Kidney epithelial cell (primary cell): ENCODE measurements at regions not wholly inside any gene's neighbourhood (a gene's known extent, or its start where the extent isn't known, plus 50 kb on each side); places are given as distances from the start of the nearest gene placed in this dataset.
"Not testable (repeated sequence)": the region's sequence is repeated elsewhere in the genome, so short reads cannot be mapped to it uniquely, and the experiment has no call there.

ENCODE experiments used
- DNase-seq: peaks from one replicate; pipeline ENCODE4 v3.0.0-alpha.2; 2010; ENCODE audit warnings: low read depth
- H3K27me3 ChIP-seq: 2 replicates; pipeline ENCODE4 v1.6.0; 2011; ENCODE audit warnings: low read length; ENCODE audit not compliant: control insufficient read depth, insufficient read depth
- H3K36me3 ChIP-seq: 2 replicates; pipeline ENCODE4 v1.5.1; 2011; ENCODE audit warnings: low read length; ENCODE audit not compliant: control insufficient read depth, insufficient read depth
- H3K4me3 ChIP-seq: 2 replicates; pipeline ENCODE4 v1.5.1; 2011; ENCODE audit warnings: low read depth, mild to moderate bottlenecking, control low read depth, low read length
- TF ChIP-seq, protein P1 (sequence below): IDR thresholded peaks from 2 replicates; pipeline ENCODE4 v1.5.1; 2011; ENCODE audit warnings: mild to moderate bottlenecking, moderate library complexity, low read length, control low read depth, inconsistent platforms; ENCODE audit not compliant: insufficient read depth, poor library complexity, severe bottlenecking

DNA sequence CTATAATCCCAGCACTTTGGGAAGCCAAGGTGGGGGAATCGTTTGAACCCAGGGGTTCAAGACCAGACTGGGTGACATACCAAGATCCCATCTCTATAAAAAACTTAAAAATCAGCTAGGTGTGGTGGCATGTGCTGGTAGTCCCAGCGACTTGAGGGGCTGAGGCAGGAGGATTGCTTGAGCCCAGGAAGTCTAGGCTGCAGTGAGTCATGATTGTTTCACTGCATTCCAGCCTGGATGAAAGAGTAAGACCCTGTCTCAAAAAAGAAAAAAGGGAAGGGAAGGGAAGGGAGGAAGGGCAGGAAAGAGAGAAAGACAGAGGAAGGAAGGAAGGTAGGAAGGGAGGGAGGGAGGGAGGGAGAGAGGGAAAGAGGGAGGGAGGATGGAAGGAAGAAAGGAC, 133.7 kb upstream of the LRRN1 start:
- H3K4me3 ChIP-seq: no peak overlapping the region
- TF ChIP-seq, protein P1, sequence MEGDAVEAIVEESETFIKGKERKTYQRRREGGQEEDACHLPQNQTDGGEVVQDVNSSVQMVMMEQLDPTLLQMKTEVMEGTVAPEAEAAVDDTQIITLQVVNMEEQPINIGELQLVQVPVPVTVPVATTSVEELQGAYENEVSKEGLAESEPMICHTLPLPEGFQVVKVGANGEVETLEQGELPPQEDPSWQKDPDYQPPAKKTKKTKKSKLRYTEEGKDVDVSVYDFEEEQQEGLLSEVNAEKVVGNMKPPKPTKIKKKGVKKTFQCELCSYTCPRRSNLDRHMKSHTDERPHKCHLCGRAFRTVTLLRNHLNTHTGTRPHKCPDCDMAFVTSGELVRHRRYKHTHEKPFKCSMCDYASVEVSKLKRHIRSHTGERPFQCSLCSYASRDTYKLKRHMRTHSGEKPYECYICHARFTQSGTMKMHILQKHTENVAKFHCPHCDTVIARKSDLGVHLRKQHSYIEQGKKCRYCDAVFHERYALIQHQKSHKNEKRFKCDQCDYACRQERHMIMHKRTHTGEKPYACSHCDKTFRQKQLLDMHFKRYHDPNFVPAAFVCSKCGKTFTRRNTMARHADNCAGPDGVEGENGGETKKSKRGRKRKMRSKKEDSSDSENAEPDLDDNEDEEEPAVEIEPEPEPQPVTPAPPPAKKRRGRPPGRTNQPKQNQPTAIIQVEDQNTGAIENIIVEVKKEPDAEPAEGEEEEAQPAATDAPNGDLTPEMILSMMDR: no peak
- H3K27me3 ChIP-seq: no peaks in the 10 kb centered on the region
- no peaks in the 10 kb centered on the region for H3K36me3 ChIP-seq
- peak; percentile 53 for DNase-seq

GRCh38 chr3:3664935-3665334, 134.3 kb upstream of the LRRN1 start:
- Histone ChIP-seq H3K27me3 (no peaks in the 10 kb centered on the region), H3K4me3 (no peak overlapping the region), H3K36me3 (no peaks in the 10 kb centered on the region)
- TF ChIP-seq, protein P1: no peak
- peak; percentile 23 for DNase-seq

GRCh38 chr3:3662610-3663009, 136.6 kb upstream of the LRRN1 start:
- TF ChIP-seq, protein P1: no peak
- Histone ChIP-seq H3K4me3 (no peak overlapping the region), H3K27me3 (no peaks in the 10 kb centered on the region), H3K36me3 (no peaks in the 10 kb centered on the region)
- DNase-seq: no peak

DNA sequence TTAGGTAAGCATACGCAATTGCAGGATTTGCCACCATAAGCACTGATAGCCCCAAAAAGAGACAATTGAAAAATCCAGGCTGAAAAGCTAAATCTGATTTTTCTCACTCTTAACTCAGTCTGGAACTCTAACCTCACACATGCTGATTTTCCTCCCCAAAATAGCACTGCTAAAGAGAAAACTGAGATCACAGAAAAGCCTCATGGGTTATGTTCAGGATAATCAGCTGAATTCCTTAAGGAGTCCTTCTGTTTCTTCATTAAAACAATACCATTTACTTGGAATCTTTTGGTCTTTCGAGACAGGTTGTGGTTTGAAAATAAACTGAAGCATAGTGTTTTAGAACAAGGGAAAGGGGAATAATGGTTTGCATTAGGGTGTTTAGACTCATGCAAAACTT, 144.3 kb upstream of the LRRN1 start:
- DNase-seq: no peak
- H3K27me3 ChIP-seq: no peaks in the 10 kb centered on the region
- H3K36me3 ChIP-seq: no peaks in the 10 kb centered on the region
- TF ChIP-seq, protein P1: no peak
- H3K4me3 ChIP-seq: no peak overlapping the region

DNA sequence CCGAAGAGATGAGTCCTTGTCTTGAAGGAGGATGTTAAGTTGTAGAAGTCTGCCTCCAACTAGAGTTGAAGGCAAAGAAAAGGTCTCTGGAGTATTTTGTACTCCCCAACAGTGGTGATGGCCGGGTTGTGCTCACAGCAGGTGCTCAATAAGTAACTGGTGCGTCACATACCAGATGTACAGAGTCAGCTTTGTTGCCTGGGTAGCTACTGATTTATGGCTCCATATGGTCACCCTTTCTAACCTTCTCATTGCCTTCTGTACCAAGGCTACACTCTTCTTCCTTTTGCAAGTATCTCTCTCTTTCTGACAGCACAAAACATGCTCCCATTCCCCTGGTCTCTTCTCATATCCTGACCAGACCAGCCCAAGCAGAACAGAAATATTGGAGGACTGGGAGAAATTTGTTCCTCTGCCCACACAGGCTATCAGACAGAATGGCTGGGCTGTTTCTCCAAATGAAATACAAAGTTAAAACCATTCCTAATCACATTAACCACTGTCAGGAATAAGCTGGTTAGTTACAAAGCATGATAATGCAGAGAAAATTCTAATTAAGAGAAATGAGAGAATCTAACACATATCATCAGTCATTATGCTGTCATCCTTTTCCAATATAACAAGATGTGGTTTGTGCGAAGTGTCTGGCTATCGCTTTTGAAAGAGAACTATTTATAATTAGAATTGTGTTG, 150.1 kb upstream of the LRRN1 start:
- no peak for DNase-seq
- no peaks in the 10 kb centered on the region for H3K36me3 ChIP-seq
- H3K27me3 ChIP-seq: no peaks in the 10 kb centered on the region
- H3K4me3 ChIP-seq: no peak overlapping the region
- TF ChIP-seq, protein P1: no peak

DNA sequence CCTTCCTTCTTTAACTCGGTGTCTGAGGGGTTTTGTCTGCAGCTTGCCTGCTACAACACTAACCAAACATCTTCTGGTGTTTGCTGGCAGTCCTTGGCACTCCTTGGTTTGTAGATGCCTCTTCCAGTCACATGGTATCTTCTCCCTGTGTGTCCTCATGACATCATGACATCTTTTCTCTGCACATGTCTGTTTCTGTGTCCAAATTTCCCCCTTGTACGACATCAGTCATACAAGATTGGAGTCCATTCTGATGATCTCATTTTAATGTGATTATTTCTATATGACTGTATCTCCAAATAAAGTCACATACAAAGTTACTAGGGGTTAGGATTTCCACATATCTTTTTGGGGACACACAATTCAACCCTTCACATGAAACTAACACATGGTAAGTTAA, 152.3 kb upstream of the LRRN1 start:
- Histone ChIP-seq H3K27me3 (no peaks in the 10 kb centered on the region), H3K36me3 (no peaks in the 10 kb centered on the region), H3K4me3 (no peak overlapping the region)
- TF ChIP-seq, protein P1: no peak
- DNase-seq: no peak

GRCh38 chr3:3646103-3646844, 153.0 kb upstream of the LRRN1 start:
- H3K27me3 ChIP-seq, H3K36me3 ChIP-seq, H3K4me3 ChIP-seq, DNase-seq: not testable (repeated sequence)
